Astrocyte of the cerebellum (primary cell): ENCODE measurements at regions not wholly inside any gene's neighbourhood (a gene's known extent, or its start where the extent isn't known, plus 50 kb on each side); places are given as distances from the start of the nearest gene placed in this dataset.

ENCODE experiments used
- DNase-seq: peaks from one replicate; pipeline ENCODE4 v3.0.0-alpha.2; 2011; ENCODE audit warnings: low read depth
- H3K4me3 ChIP-seq: 2 replicates; pipeline ENCODE4 v1.5.1; 2011; ENCODE audit warnings: mild to moderate bottlenecking, low read depth, low read length, moderate library complexity
- CTCF ChIP-seq: IDR thresholded peaks from 2 replicates; pipeline ENCODE4 v1.5.1; 2012; ENCODE audit warnings: low read length, low read depth, moderate library complexity, mild to moderate bottlenecking; ENCODE audit errors: missing control alignments
- in situ Hi-C: cut with HindIII; loops from 2 replicates; pipeline ENCODE4 v1.10.0; 2017; ENCODE audit warnings: low sequenced_read_pairs

- TF ChIP-seq CTCF = no peak
- DNase-seq = no peak
- in situ Hi-C loops = no loop called here
These were observed 472.1 kb upstream of the IGFBP3 start for GRCh38 chr7:46393142-46393541.

GRCh38 chr7:46391231-46392201, 470.4 kb upstream of the IGFBP3 start:
- in situ Hi-C loops = no loop called here
- no peak overlapping the region for H3K4me3 ChIP-seq
- no peak for DNase-seq
- no peak for TF ChIP-seq CTCF

More at GRCh38 chr7:46393142-46393541, 472.1 kb upstream of the IGFBP3 start:
- H3K4me3 ChIP-seq = no peak overlapping the region

GRCh38 chr7:46390042-46390441, 469.0 kb upstream of the IGFBP3 start:
- DNase-seq = no peak
- no peak for TF ChIP-seq CTCF
- no peak overlapping the region for H3K4me3 ChIP-seq
- in situ Hi-C loops = no loop called here

GRCh38 chr7:46389146-46389545, 468.1 kb upstream of the IGFBP3 start:
- TF ChIP-seq CTCF = no peak
- in situ Hi-C loops = no loop called here
- H3K4me3 ChIP-seq = no peak overlapping the region
- DNase-seq = no peak

GRCh38 chr7:46387646-46388045, 466.6 kb upstream of the IGFBP3 start:
- in situ Hi-C loops = no loop called here
- no peak for DNase-seq
- TF ChIP-seq CTCF = no peak
- H3K4me3 ChIP-seq = no peak overlapping the region

GRCh38 chr7:46386428-46387399, 465.6 kb upstream of the IGFBP3 start:
- no peak for TF ChIP-seq CTCF
- H3K4me3 ChIP-seq = no peak overlapping the region
- DNase-seq = no peak
- in situ Hi-C loops = no loop called here
